Endothelial cell of umbilical vein (primary cell): ENCODE measurements at regions not wholly inside any gene's neighbourhood (a gene's known extent, or its start where the extent isn't known, plus 50 kb on each side); places are given as distances from the start of the nearest gene placed in this dataset.

Source experiments
- BruUV-seq: library from RNA; stranded (reverse); fragments of 400-500 nt; replicated peaks from 2 replicates; lab custom pipeline; 2021; lab: Mats Ljungman, UMichigan
- CTCF ChIA-PET: fragments of 300-600, 350-600 bp; sonication (Branson Sonifier 250); formaldehyde crosslinking; loops from one replicate; lab custom pipeline; 2021; ENCODE audit warnings: antibody characterized with exemption, inconsistent platforms; lab: Charles Lee
- POLR2A ChIA-PET: fragments of 300-600, 350-600 bp; sonication (Branson Sonifier 250); formaldehyde crosslinking; loops from one replicate; lab custom pipeline; 2021; ENCODE audit warnings: antibody characterized with exemption, inconsistent platforms; lab: Charles Lee
- DNase-seq: peaks from one replicate; pipeline ENCODE4 v3.0.0-alpha.2; 2011; ENCODE audit warnings: low read depth, low spot score
- FAIRE-seq: peaks from 2 replicates; lab custom pipeline; 2011; peaks lifted over from hg19 to GRCh38; lab: Jason Lieb, UNC
- H2AFZ ChIP-seq: 2 replicates; pipeline ENCODE4 v1.6.0; 2012; ENCODE audit warnings: low read depth, low read length, control low read depth, inconsistent platforms
- H3K27ac ChIP-seq: 2 replicates; pipeline ENCODE4 v1.5.1; 2011; ENCODE audit warnings: low read depth, mild to moderate bottlenecking, control low read depth, low read length, moderate library complexity; ENCODE audit not compliant: insufficient read depth
- H3K27me3 ChIP-seq, 2 experiments: 2 replicates each; pipeline versions ENCODE4 v1.6.0 to v1.6.1; 2011; ENCODE audit warnings: low read length in 2 of 2, mixed read lengths in 1 of 2; ENCODE audit not compliant: control insufficient read depth in 2 of 2, insufficient read depth in 2 of 2
- H3K36me3 ChIP-seq, 2 experiments: 2 replicates in 1 of 2; 3 replicates in 1 of 2; pipeline ENCODE4 v1.5.1; 2011; ENCODE audit warnings: low read length in 2 of 2, mild to moderate bottlenecking in 1 of 2, moderate library complexity in 1 of 2; ENCODE audit not compliant: control insufficient read depth in 2 of 2, insufficient read depth in 2 of 2; ENCODE audit errors: extremely low read depth in 1 of 2
- H3K4me1 ChIP-seq: 3 replicates; pipeline ENCODE4 v1.5.1; 2011; ENCODE audit warnings: mild to moderate bottlenecking, low read length; ENCODE audit not compliant: control insufficient read depth, insufficient read depth; ENCODE audit errors: extremely low read depth
- H3K4me2 ChIP-seq: 2 replicates; pipeline ENCODE4 v1.6.1; 2011; ENCODE audit warnings: low read length, control low read depth, mixed read lengths; ENCODE audit not compliant: insufficient read depth
- H3K4me3 ChIP-seq, 3 experiments: fragments of 200-600 bp in 1 of 3; sonication (generic), shearing (Covaris generic) in 1 of 3; replicated peaks in 1 of 3; 2 replicates each; pipeline ENCODE4 v1.5.1; 2011 to 2016; ENCODE audit warnings: control low read depth in 3 of 3, low read length in 3 of 3, mild to moderate bottlenecking in 2 of 3, inconsistent platforms in 1 of 3, low read depth in 1 of 3, moderate library complexity in 1 of 3; ENCODE audit not compliant: insufficient read depth in 1 of 3
- H3K79me2 ChIP-seq: 2 replicates; pipeline ENCODE4 v1.6.0; 2012; ENCODE audit warnings: low read length, inconsistent platforms; ENCODE audit not compliant: control insufficient read depth, insufficient read depth
- H3K9ac ChIP-seq: replicated peaks from 2 replicates; pipeline ENCODE3; 2011; ENCODE audit warnings: low read length, control low read depth; ENCODE audit not compliant: insufficient read depth; ENCODE audit errors: extremely low read depth
- H3K9me1 ChIP-seq: replicated peaks from 3 replicates; pipeline ENCODE4 v1.6.0; 2011; ENCODE audit warnings: mild to moderate bottlenecking, low read length; ENCODE audit not compliant: control insufficient read depth, insufficient read depth; ENCODE audit errors: extremely low read depth
- H3K9me3 ChIP-seq: replicated peaks from 2 replicates; pipeline ENCODE4 v1.5.1; 2012; ENCODE audit warnings: low read length, inconsistent platforms; ENCODE audit not compliant: control insufficient read depth, insufficient read depth
- H4K20me1 ChIP-seq: replicated peaks from 2 replicates; pipeline ENCODE3; 2011; ENCODE audit warnings: mild to moderate bottlenecking, low read length; ENCODE audit not compliant: control insufficient read depth, insufficient read depth; ENCODE audit errors: extremely low read depth
- EZH2 ChIP-seq: IDR thresholded peaks from 2 replicates; pipeline ENCODE4 v1.6.1; 2012; ENCODE audit warnings: borderline replicate concordance, low read depth, mild to moderate bottlenecking, moderate library complexity, low read length, inconsistent platforms; ENCODE audit not compliant: severe bottlenecking
- FOS ChIP-seq: IDR thresholded peaks from 2 replicates; pipeline ENCODE4 v1.6.1; 2011; ENCODE audit warnings: mild to moderate bottlenecking, low read length, moderate library complexity, borderline replicate concordance; ENCODE audit not compliant: insufficient read depth
- GATA2 ChIP-seq: IDR thresholded peaks from 2 replicates; pipeline ENCODE4 v1.7.0; 2011; ENCODE audit warnings: low read depth, mild to moderate bottlenecking, moderate library complexity, mixed read lengths, low read length; ENCODE audit not compliant: insufficient read length, insufficient read depth
- JUN ChIP-seq: IDR thresholded peaks from 2 replicates; pipeline ENCODE4 v1.6.1; 2011; ENCODE audit warnings: borderline replicate concordance, low read depth; ENCODE audit not compliant: insufficient read length, insufficient read depth
- MYC ChIP-seq: IDR thresholded peaks from one replicate; pipeline ENCODE4 v1.6.1; 2011; ENCODE audit warnings: mild to moderate bottlenecking, low read depth, low read length
- POLR2A ChIP-seq: IDR thresholded peaks from 2 replicates; pipeline ENCODE4 v1.6.1; 2012; ENCODE audit warnings: low read depth, mild to moderate bottlenecking, control low read depth, low read length
- POLR2AphosphoS5 ChIP-seq: IDR thresholded peaks from 2 replicates; pipeline ENCODE4 v1.6.1; 2012; ENCODE audit warnings: low read depth, mild to moderate bottlenecking, control low read depth, low read length, moderate library complexity; ENCODE audit not compliant: insufficient read depth
- dilution Hi-C: fragments of 300-500 bp; cut with MboI; formaldehyde crosslinking; loops from one replicate; pipeline ENCODE4 v1.15.0; 2019; ENCODE audit warnings: low sequenced_read_pairs; ENCODE audit not compliant: extremely low pct_ligation_motif_present
- intact Hi-C: fragments of 100-400 bp; cut with micrococcal nuclease; formaldehyde crosslinking; loops from one replicate; pipeline ENCODE4 v1.10.0; 2022
- TF ChIP-seq, protein P1 (sequence below), 2 donors: IDR thresholded peaks; 1 replicate in 1 of 2; 2 replicates in 1 of 2; pipeline ENCODE4 v1.5.1; 2011; ENCODE audit warnings: low read length in 2 of 2, mild to moderate bottlenecking in 2 of 2, moderate library complexity in 2 of 2, control low read depth in 1 of 2, inconsistent platforms in 1 of 2, low read depth in 1 of 2; ENCODE audit not compliant: insufficient read depth in 1 of 2; ENCODE audit errors: extremely low read depth in 1 of 2
- TF ChIP-seq, protein P2 (sequence below): IDR thresholded peaks from 2 replicates; pipeline ENCODE4 v1.6.1; 2011; ENCODE audit not compliant: insufficient read depth, insufficient read length

GRCh38 chr3:117622171-117622841, 912.7 kb downstream of the TUSC7 start:
- ChIA-PET CTCF (interaction anchor here (0.6 to 2.5 kb wide), 4 partner anchors 10 to 72 kb away, joined by 3 to 9 read pairs (median 4); no protein-coding TSS in a partner anchor), POLR2A (interaction anchor here (0.9 kb wide), 1 partner anchor 73 kb away, joined by 3 read pairs; no protein-coding TSS in a partner anchor)
- dilution Hi-C loops = no loop called here
- H4K20me1 ChIP-seq = no peaks in the 10 kb centered on the region
- H3K9ac ChIP-seq = peak overlapping the region; percentile 70
- TF ChIP-seq JUN (peak; percentile 98), POLR2AphosphoS5 (peak; percentile 89), GATA2 (peak; percentile 72), MYC (no peak), POLR2A (peak; percentile 45), FOS (peak; percentile 99), EZH2 (no peak)
- TF ChIP-seq, protein P1, sequence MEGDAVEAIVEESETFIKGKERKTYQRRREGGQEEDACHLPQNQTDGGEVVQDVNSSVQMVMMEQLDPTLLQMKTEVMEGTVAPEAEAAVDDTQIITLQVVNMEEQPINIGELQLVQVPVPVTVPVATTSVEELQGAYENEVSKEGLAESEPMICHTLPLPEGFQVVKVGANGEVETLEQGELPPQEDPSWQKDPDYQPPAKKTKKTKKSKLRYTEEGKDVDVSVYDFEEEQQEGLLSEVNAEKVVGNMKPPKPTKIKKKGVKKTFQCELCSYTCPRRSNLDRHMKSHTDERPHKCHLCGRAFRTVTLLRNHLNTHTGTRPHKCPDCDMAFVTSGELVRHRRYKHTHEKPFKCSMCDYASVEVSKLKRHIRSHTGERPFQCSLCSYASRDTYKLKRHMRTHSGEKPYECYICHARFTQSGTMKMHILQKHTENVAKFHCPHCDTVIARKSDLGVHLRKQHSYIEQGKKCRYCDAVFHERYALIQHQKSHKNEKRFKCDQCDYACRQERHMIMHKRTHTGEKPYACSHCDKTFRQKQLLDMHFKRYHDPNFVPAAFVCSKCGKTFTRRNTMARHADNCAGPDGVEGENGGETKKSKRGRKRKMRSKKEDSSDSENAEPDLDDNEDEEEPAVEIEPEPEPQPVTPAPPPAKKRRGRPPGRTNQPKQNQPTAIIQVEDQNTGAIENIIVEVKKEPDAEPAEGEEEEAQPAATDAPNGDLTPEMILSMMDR (IDR thresholded peaks at IDR 0.05; ENCODE audit: extremely low read depth in 1 of 2, insufficient read depth in 1 of 2, low read depth in 1 of 2, low read length in 2 of 2) = no peak
- TF ChIP-seq, protein P2, sequence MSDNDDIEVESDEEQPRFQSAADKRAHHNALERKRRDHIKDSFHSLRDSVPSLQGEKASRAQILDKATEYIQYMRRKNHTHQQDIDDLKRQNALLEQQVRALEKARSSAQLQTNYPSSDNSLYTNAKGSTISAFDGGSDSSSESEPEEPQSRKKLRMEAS = no peak
- peak overlapping the region; percentile 78 for H2AFZ ChIP-seq
- H3K4me2 ChIP-seq = peak overlapping the region; percentile 79
- peak; percentile 91 for DNase-seq
- H3K4me3 ChIP-seq = peak overlapping the region in 1 of 3 experiments; percentile 31
- H3K9me1 ChIP-seq = no peaks in the 10 kb centered on the region
- no peaks in the 10 kb centered on the region for H3K36me3 ChIP-seq
- intact Hi-C loops = loop anchor here (1.0 to 10.0 kb wide), 3 partner anchors 96 to 693 kb away; no protein-coding TSS in a partner anchor
- no peaks in the 10 kb centered on the region for H3K27me3 ChIP-seq
- H3K27ac ChIP-seq = peak overlapping the region; percentile 97
- peaks cover 22% of the 10 kb centered on the region for H3K4me1 ChIP-seq
- no peaks in the 10 kb centered on the region for H3K79me2 ChIP-seq
- H3K9me3 ChIP-seq = no peaks in the 10 kb centered on the region
- FAIRE-seq = peak; percentile 96
- TSS peak; percentile 92 for BruUV-seq
